HEK293 (cell line): ENCODE measurements at regions not wholly inside any gene's neighbourhood (a gene's known extent, or its start where the extent isn't known, plus 50 kb on each side); places are given as distances from the start of the nearest gene placed in this dataset.

Experiments
- CTCF ChIA-PET: fragments of 350-600 bp; formaldehyde crosslinking; extraction: SDS; loops from one replicate; lab custom pipeline; 2021; ENCODE audit warnings: antibody characterized with exemption; lab: Yijun Ruan, JAX
- POLR2A ChIA-PET: fragments of 300-600 bp; formaldehyde crosslinking; extraction: SDS; loops from one replicate; lab custom pipeline; 2020; ENCODE audit warnings: antibody characterized with exemption, inconsistent platforms; lab: Yijun Ruan, JAX
- H3K27ac ChIP-seq: fragments of 200-500 bp; sonication (Bioruptor generic); 2 replicates; pipeline ENCODE4 v1.5.1; 2014; ENCODE audit warnings: low read depth, low read length, control low read depth, inconsistent platforms; ENCODE audit errors: extremely low read depth
- H3K36me3 ChIP-seq, 2 experiments: fragments of 200-500 bp in 1 of 2; sonication (Bioruptor generic) in 1 of 2; 1 replicate in 1 of 2; 2 replicates in 1 of 2; pipeline ENCODE4 v1.5.1; 2014 to 2017; ENCODE audit warnings: inconsistent platforms in 2 of 2, low read length in 2 of 2; ENCODE audit not compliant: control insufficient read depth in 2 of 2, insufficient read depth in 1 of 2
- H3K4me1 ChIP-seq: fragments of 200-500 bp; sonication (Bioruptor generic); 2 replicates; pipeline ENCODE4 v1.5.1; 2014; ENCODE audit warnings: mild to moderate bottlenecking, low read length, inconsistent platforms; ENCODE audit not compliant: control insufficient read depth, insufficient read depth
- H3K4me3 ChIP-seq: 2 replicates; pipeline ENCODE4 v1.5.1; 2011; ENCODE audit warnings: low read depth, mild to moderate bottlenecking, control low read depth, low read length, moderate library complexity
- H3K9me3 ChIP-seq: fragments of 200-500 bp; sonication (Bioruptor generic); 2 replicates; pipeline ENCODE4 v1.5.1; 2014; ENCODE audit warnings: low read depth, low read length, inconsistent platforms; ENCODE audit not compliant: control insufficient read depth, insufficient read depth
- KLF10 ChIP-seq: fragments of 450-650 bp; IDR thresholded peaks from 2 replicates; pipeline ENCODE4 v1.5.1; 2018; ENCODE audit warnings: missing biosample characterization, mild to moderate bottlenecking, missing genetic modification characterization
- OSR2 ChIP-seq: fragments of 450-650 bp; formaldehyde crosslinking; IDR thresholded peaks from 2 replicates; pipeline ENCODE4 v1.5.1; 2016; ENCODE audit warnings: missing biosample characterization, missing genetic modification characterization
- SP7 ChIP-seq: fragments of 450-650 bp; formaldehyde crosslinking; IDR thresholded peaks from 2 replicates; pipeline ENCODE4 v1.5.1; 2016; ENCODE audit warnings: missing biosample characterization, missing genetic modification characterization
- ZNF140 ChIP-seq: fragments of 450-650 bp; formaldehyde crosslinking; IDR thresholded peaks from 2 replicates; pipeline ENCODE4 v1.5.1; 2016; ENCODE audit warnings: missing biosample characterization, missing genetic modification characterization
- ZNF16 ChIP-seq: fragments of 450-650 bp; formaldehyde crosslinking; IDR thresholded peaks from 2 replicates; pipeline ENCODE4 v1.5.1; 2016; ENCODE audit warnings: low read depth, missing biosample characterization, missing genetic modification characterization
- ZNF280D ChIP-seq: fragments of 450-650 bp; formaldehyde crosslinking; IDR thresholded peaks from 2 replicates; pipeline ENCODE4 v1.5.1; 2016; ENCODE audit warnings: missing biosample characterization, missing genetic modification characterization
- ZNF341 ChIP-seq: fragments of 450-650 bp; formaldehyde crosslinking; IDR thresholded peaks from 2 replicates; pipeline ENCODE4; 2016; ENCODE audit warnings: low read depth, missing biosample characterization, missing genetic modification characterization
- ZNF362 ChIP-seq: fragments of 450-650 bp; formaldehyde crosslinking; IDR thresholded peaks from 2 replicates; pipeline ENCODE4 v1.5.1; 2016; ENCODE audit warnings: missing biosample characterization, missing genetic modification characterization
- ZNF366 ChIP-seq: fragments of 450-650 bp; formaldehyde crosslinking; conservative IDR thresholded peaks from 2 replicates; pipeline ENCODE4 v1.5.1; 2016; ENCODE audit warnings: missing biosample characterization, missing genetic modification characterization
- ZNF391 ChIP-seq: fragments of 450-650 bp; formaldehyde crosslinking; IDR thresholded peaks from 2 replicates; pipeline ENCODE4 v1.5.1; 2016; ENCODE audit warnings: low read depth, missing biosample characterization, missing genetic modification characterization, borderline replicate concordance
- ZNF626 ChIP-seq: fragments of 450-650 bp; sonication (Bioruptor Pico); formaldehyde crosslinking; IDR thresholded peaks from 2 replicates; pipeline ENCODE4 v1.5.1; 2018; ENCODE audit warnings: missing biosample characterization, missing genetic modification characterization, inconsistent platforms
- ZNF707 ChIP-seq: fragments of 450-650 bp; formaldehyde crosslinking; IDR thresholded peaks from 2 replicates; pipeline ENCODE4 v1.5.1; 2016; ENCODE audit warnings: missing biosample characterization, missing genetic modification characterization
- TF ChIP-seq, protein P1 (sequence below): sonication (generic); formaldehyde crosslinking; IDR thresholded peaks from 2 replicates; pipeline ENCODE4 v1.8.1; 2022; ENCODE audit warnings: mild to moderate bottlenecking, moderate library complexity, missing genetic modification reagents
- TF ChIP-seq, protein P2 (sequence below): fragments of 450-650 bp; formaldehyde crosslinking; IDR thresholded peaks from 2 replicates; pipeline ENCODE4 v1.5.1; 2016; ENCODE audit warnings: missing biosample characterization, missing genetic modification characterization
- TF ChIP-seq, protein P3 (sequence below): fragments of 450-650 bp; formaldehyde crosslinking; optimal IDR thresholded peaks from 2 replicates; pipeline ENCODE3; 2016; ENCODE audit warnings: missing biosample characterization, mild to moderate bottlenecking, missing genetic modification characterization
- TF ChIP-seq, protein P4 (sequence below): fragments of 450-650 bp; formaldehyde crosslinking; IDR thresholded peaks from 2 replicates; pipeline ENCODE4 v1.5.0; 2017; ENCODE audit warnings: missing biosample characterization, missing genetic modification characterization, borderline replicate concordance

DNA sequence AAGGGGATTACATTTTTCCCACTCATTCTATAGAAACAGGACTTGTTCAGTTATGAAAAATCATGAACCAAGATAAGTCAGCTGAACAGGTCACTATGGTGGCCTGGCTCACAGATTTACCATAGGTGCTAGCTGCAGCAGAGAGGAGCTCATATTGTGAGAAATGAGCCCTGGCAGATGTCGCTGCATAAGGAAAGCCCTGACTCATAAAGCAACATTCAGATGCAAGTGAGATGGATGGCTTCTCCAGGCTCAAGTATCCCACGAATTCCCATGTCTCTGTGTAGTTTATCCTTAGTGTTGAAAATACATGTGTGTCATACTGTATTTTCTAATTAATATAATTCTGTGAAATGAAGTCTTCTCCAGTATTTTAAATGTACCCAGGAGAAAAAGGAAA is 115.0 kb upstream of the LHCGR start:
- ChIA-PET POLR2A (no interaction called here), CTCF (interaction anchor here (0.8 kb wide), 1 partner anchor 843 kb away, joined by 7 read pairs; no protein-coding TSS in a partner anchor)
- TF ChIP-seq OSR2 = no peak
- H3K4me1 ChIP-seq = no peaks in the 10 kb centered on the region
- no peak overlapping the region for H3K27ac ChIP-seq
- H3K36me3 ChIP-seq = no peaks in the 10 kb centered on the region
- no peak overlapping the region for H3K4me3 ChIP-seq
- H3K9me3 ChIP-seq = no peaks in the 10 kb centered on the region

GRCh38 chr2:48865704-48866103 is 110.2 kb upstream of the LHCGR start:
- CTCF ChIA-PET = interaction anchor here (0.5 kb wide), 1 partner anchor 80 kb away, joined by 3 read pairs; no protein-coding TSS in a partner anchor

More at GRCh38 chr2:48865704-48866103, 110.2 kb upstream of the LHCGR start:
- Histone ChIP-seq H3K4me1 (no peaks in the 10 kb centered on the region), H3K27ac (no peak overlapping the region), H3K9me3 (no peaks in the 10 kb centered on the region), H3K4me3 (no peak overlapping the region)
- POLR2A ChIA-PET = no interaction called here
- no peak for TF ChIP-seq SP7 (tag by site-specific recombination)
- no peak for TF ChIP-seq ZNF707 (tag by site-specific recombination)
- TF ChIP-seq ZNF140 = no peak
- TF ChIP-seq ZNF391 (tag by site-specific recombination) = no peak
- no peak for TF ChIP-seq ZNF362 (tag by site-specific recombination)
- TF ChIP-seq ZNF626 = no peak
- TF ChIP-seq, protein P1, sequence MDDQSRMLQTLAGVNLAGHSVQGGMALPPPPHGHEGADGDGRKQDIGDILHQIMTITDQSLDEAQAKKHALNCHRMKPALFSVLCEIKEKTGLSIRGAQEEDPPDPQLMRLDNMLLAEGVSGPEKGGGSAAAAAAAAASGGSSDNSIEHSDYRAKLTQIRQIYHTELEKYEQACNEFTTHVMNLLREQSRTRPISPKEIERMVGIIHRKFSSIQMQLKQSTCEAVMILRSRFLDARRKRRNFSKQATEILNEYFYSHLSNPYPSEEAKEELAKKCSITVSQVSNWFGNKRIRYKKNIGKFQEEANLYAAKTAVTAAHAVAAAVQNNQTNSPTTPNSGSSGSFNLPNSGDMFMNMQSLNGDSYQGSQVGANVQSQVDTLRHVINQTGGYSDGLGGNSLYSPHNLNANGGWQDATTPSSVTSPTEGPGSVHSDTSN (CRISPR knock-in tag) = no peak
- no peak for TF ChIP-seq ZNF280D (tag by site-specific recombination)
- no peak for TF ChIP-seq ZNF366 (tag by site-specific recombination)
- TF ChIP-seq, protein P2, sequence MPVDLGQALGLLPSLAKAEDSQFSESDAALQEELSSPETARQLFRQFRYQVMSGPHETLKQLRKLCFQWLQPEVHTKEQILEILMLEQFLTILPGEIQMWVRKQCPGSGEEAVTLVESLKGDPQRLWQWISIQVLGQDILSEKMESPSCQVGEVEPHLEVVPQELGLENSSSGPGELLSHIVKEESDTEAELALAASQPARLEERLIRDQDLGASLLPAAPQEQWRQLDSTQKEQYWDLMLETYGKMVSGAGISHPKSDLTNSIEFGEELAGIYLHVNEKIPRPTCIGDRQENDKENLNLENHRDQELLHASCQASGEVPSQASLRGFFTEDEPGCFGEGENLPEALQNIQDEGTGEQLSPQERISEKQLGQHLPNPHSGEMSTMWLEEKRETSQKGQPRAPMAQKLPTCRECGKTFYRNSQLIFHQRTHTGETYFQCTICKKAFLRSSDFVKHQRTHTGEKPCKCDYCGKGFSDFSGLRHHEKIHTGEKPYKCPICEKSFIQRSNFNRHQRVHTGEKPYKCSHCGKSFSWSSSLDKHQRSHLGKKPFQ (tag by site-specific recombination) = no peak
- TF ChIP-seq, protein P3, sequence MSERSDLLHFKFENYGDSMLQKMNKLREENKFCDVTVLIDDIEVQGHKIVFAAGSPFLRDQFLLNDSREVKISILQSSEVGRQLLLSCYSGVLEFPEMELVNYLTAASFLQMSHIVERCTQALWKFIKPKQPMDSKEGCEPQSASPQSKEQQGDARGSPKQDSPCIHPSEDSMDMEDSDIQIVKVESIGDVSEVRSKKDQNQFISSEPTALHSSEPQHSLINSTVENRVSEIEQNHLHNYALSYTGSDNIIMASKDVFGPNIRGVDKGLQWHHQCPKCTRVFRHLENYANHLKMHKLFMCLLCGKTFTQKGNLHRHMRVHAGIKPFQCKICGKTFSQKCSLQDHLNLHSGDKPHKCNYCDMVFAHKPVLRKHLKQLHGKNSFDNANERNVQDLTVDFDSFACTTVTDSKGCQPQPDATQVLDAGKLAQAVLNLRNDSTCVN = no peak
- TF ChIP-seq, protein P4, sequence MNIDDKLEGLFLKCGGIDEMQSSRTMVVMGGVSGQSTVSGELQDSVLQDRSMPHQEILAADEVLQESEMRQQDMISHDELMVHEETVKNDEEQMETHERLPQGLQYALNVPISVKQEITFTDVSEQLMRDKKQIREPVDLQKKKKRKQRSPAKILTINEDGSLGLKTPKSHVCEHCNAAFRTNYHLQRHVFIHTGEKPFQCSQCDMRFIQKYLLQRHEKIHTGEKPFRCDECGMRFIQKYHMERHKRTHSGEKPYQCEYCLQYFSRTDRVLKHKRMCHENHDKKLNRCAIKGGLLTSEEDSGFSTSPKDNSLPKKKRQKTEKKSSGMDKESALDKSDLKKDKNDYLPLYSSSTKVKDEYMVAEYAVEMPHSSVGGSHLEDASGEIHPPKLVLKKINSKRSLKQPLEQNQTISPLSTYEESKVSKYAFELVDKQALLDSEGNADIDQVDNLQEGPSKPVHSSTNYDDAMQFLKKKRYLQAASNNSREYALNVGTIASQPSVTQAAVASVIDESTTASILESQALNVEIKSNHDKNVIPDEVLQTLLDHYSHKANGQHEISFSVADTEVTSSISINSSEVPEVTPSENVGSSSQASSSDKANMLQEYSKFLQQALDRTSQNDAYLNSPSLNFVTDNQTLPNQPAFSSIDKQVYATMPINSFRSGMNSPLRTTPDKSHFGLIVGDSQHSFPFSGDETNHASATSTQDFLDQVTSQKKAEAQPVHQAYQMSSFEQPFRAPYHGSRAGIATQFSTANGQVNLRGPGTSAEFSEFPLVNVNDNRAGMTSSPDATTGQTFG = no peak
- no peak for TF ChIP-seq ZNF341 (tag by site-specific recombination)
- TF ChIP-seq KLF10 (tag by site-specific recombination) = no peak
- TF ChIP-seq ZNF16 (tag by site-specific recombination) = no peak
- TF ChIP-seq, all 188 proteins: peak for 0
- no peaks in the 10 kb centered on the region for H3K36me3 ChIP-seq
